Hepatocyte (in vitro differentiated cells): ENCODE measurements at regions not wholly inside any gene's neighbourhood (a gene's known extent, or its start where the extent isn't known, plus 50 kb on each side); places are given as distances from the start of the nearest gene placed in this dataset.
"Not testable (repeated sequence)": the region's sequence is repeated elsewhere in the genome, so short reads cannot be mapped to it uniquely, and the experiment has no call there.

Source experiments
- DNase-seq: peaks from one replicate; pipeline ENCODE4 v3.0.0-alpha.2; 2016; ENCODE audit warnings: low spot score
- H2AFZ ChIP-seq: fragments of 200-600 bp; sonication (generic); 2 replicates; pipeline ENCODE4 v1.6.0; 2016; ENCODE audit warnings: antibody characterized with exemption, mild to moderate bottlenecking
- H3K27ac ChIP-seq: fragments of 200-600 bp; sonication (generic); 2 replicates; pipeline ENCODE4 v1.5.1; 2016; ENCODE audit warnings: mild to moderate bottlenecking
- H3K27me3 ChIP-seq: fragments of 200-600 bp; sonication (generic); 2 replicates; pipeline ENCODE4 v1.6.1; 2016
- H3K36me3 ChIP-seq: fragments of 200-600 bp; sonication (generic); replicated peaks from 2 replicates; pipeline ENCODE4 v1.5.1; 2016; ENCODE audit warnings: low read depth; ENCODE audit not compliant: insufficient read depth
- H3K4me1 ChIP-seq: fragments of 200-600 bp; sonication (generic); 2 replicates; pipeline ENCODE4 v1.5.1; 2016; ENCODE audit warnings: mild to moderate bottlenecking, moderate library complexity; ENCODE audit not compliant: insufficient read depth
- H3K4me2 ChIP-seq: fragments of 200-600 bp; sonication (generic); 2 replicates; pipeline ENCODE4 v1.6.0; 2016
- H3K4me3 ChIP-seq: fragments of 200-600 bp; sonication (generic); 2 replicates; pipeline ENCODE4 v1.5.1; 2016; ENCODE audit warnings: mild to moderate bottlenecking
- H3K79me2 ChIP-seq: fragments of 200-600 bp; sonication (generic); 2 replicates; pipeline ENCODE4 v1.6.0; 2017; ENCODE audit warnings: mild to moderate bottlenecking
- H3K9me2 ChIP-seq: fragments of 200-600 bp; sonication (generic); replicated peaks from 2 replicates; pipeline ENCODE4 v1.6.0; 2017; ENCODE audit warnings: mild to moderate bottlenecking; ENCODE audit not compliant: insufficient read depth
- H3K9me3 ChIP-seq: fragments of 200-600 bp; sonication (generic); 2 replicates; pipeline ENCODE4 v1.5.1; 2016; ENCODE audit warnings: low read depth, mild to moderate bottlenecking
- H4K20me1 ChIP-seq: fragments of 200-600 bp; sonication (generic); 2 replicates; pipeline ENCODE4 v1.6.0; 2016; ENCODE audit warnings: mild to moderate bottlenecking; ENCODE audit not compliant: insufficient read depth, poor library complexity, severe bottlenecking
- CTCF ChIP-seq: fragments of 200-600 bp; sonication (generic); IDR thresholded peaks from 2 replicates; pipeline ENCODE4 v1.5.1; 2016; ENCODE audit warnings: antibody characterized with exemption, mild to moderate bottlenecking; ENCODE audit not compliant: poor library complexity
- EZH2 ChIP-seq: fragments of 200-600 bp; sonication (generic); IDR thresholded peaks from 2 replicates; pipeline ENCODE4 v1.6.1; 2016; ENCODE audit warnings: antibody characterized with exemption, mild to moderate bottlenecking, borderline replicate concordance
- EZH2phosphoT487 ChIP-seq: fragments of 200-600 bp; sonication (generic); IDR thresholded peaks from one replicate; pipeline ENCODE4 v1.6.1; 2018; ENCODE audit warnings: antibody characterized with exemption, mild to moderate bottlenecking, low read depth, moderate library complexity; ENCODE audit not compliant: unreplicated experiment, severe bottlenecking
- WGBS: methylation state at CpG from one replicate; pipeline ENCODE4 v1.1.6; 2016; ENCODE audit warnings: low lambda C conversion rate; ENCODE audit errors: missing lambda C conversion rate; 5-methylcytosine and 5-hydroxymethylcytosine counted together

- no peak overlapping the region for H3K27ac ChIP-seq
- H3K79me2 ChIP-seq: no peaks in the 10 kb centered on the region
- WGBS: 77% methylated on average over 2 of the region's 2 CpGs
- H3K9me3 ChIP-seq: no peaks in the 10 kb centered on the region
- H3K27me3 ChIP-seq: no peaks in the 10 kb centered on the region
- no peaks in the 10 kb centered on the region for H3K36me3 ChIP-seq
- no peaks in the 10 kb centered on the region for H3K9me2 ChIP-seq
- no peak overlapping the region for H2AFZ ChIP-seq
- H3K4me1 ChIP-seq: no peaks in the 10 kb centered on the region
- H4K20me1 ChIP-seq: no peaks in the 10 kb centered on the region
- TF ChIP-seq EZH2 (no peak), CTCF (no peak), EZH2phosphoT487 (no peak)
- DNase-seq: no peak
- no peak overlapping the region for H3K4me3 ChIP-seq
- H3K4me2 ChIP-seq: no peak overlapping the region
Measured at GRCh38 chr14:42994051-42994736, 1387.5 kb downstream of the LRFN5 start.

- no peak for DNase-seq
- TF ChIP-seq EZH2phosphoT487 (no peak), CTCF (no peak), EZH2 (no peak)
- Histone ChIP-seq H2AFZ (no peak overlapping the region), H3K27ac (no peak overlapping the region), H3K4me1 (no peaks in the 10 kb centered on the region), H3K4me2 (no peak overlapping the region), H3K4me3 (no peak overlapping the region), H3K36me3 (no peaks in the 10 kb centered on the region), H4K20me1 (no peaks in the 10 kb centered on the region), H3K27me3 (no peaks in the 10 kb centered on the region), H3K9me2 (no peaks in the 10 kb centered on the region), H3K9me3 (no peaks in the 10 kb centered on the region), H3K79me2 (no peaks in the 10 kb centered on the region)
- 85% methylated on average over 1 of the region's 1 CpG for WGBS
Measured at GRCh38 chr14:42992930-42993329, 1386.3 kb downstream of the LRFN5 start.

- 83% methylated on average over 1 of the region's 1 CpG for WGBS
- H3K9me3 ChIP-seq: no peaks in the 10 kb centered on the region
- H3K4me1 ChIP-seq: no peaks in the 10 kb centered on the region
- no peaks in the 10 kb centered on the region for H4K20me1 ChIP-seq
- TF ChIP-seq CTCF (no peak), EZH2 (no peak), EZH2phosphoT487 (no peak)
- no peak overlapping the region for H3K4me2 ChIP-seq
- no peaks in the 10 kb centered on the region for H3K36me3 ChIP-seq
- no peak for DNase-seq
- no peaks in the 10 kb centered on the region for H3K27me3 ChIP-seq
- no peak overlapping the region for H3K27ac ChIP-seq
- H3K9me2 ChIP-seq: no peaks in the 10 kb centered on the region
- no peak overlapping the region for H3K4me3 ChIP-seq
- H3K79me2 ChIP-seq: no peaks in the 10 kb centered on the region
- no peak overlapping the region for H2AFZ ChIP-seq
Measured at GRCh38 chr14:42980419-42980818, 1373.7 kb downstream of the LRFN5 start.

GRCh38 chr14:42973171-42973570 is 1366.5 kb downstream of the LRFN5 start:
- H3K27ac ChIP-seq, H4K20me1 ChIP-seq, H3K4me1 ChIP-seq, H2AFZ ChIP-seq, H3K9me3 ChIP-seq, H3K27me3 ChIP-seq, H3K4me3 ChIP-seq, DNase-seq, H3K36me3 ChIP-seq, H3K79me2 ChIP-seq, H3K4me2 ChIP-seq, H3K9me2 ChIP-seq: not testable (repeated sequence)
- 91% methylated on average over 21 of the region's 21 CpGs for WGBS
